Thyroid gland (tissue), 4 donors: ENCODE measurements at regions not wholly inside any gene's neighbourhood (a gene's known extent, or its start where the extent isn't known, plus 50 kb on each side); places are given as distances from the start of the nearest gene placed in this dataset.

Experiments used
- DNase-seq, 2 donors: peaks; one replicate each; pipeline ENCODE4 v3.0.0-alpha.2; 2019
- H3K27ac ChIP-seq, 3 donors: fragments of 200-600 bp; sonication (generic); 1 replicate in 2 of 3; 2 replicates in 1 of 3; pipeline ENCODE4 v1.5.1; 2016 to 2019; ENCODE audit warnings: mild to moderate bottlenecking in 1 of 3, moderate library complexity in 1 of 3
- H3K27me3 ChIP-seq: fragments of 200-600 bp; sonication (generic); one replicate; pipeline ENCODE4 v1.5.1; 2019
- H3K36me3 ChIP-seq, 2 donors: fragments of 200-600 bp; sonication (generic); one replicate each; pipeline ENCODE4 v1.5.1; 2016 to 2019
- H3K4me1 ChIP-seq, 2 donors: fragments of 200-600 bp; sonication (generic); one replicate each; pipeline ENCODE4 v1.5.1; 2017 to 2019
- H3K4me3 ChIP-seq, 3 donors: fragments of 200-600 bp; sonication (generic); replicated peaks in 1 of 3; 1 replicate in 2 of 3; 2 replicates in 1 of 3; pipeline ENCODE4 v1.5.1; 2016; ENCODE audit warnings: mild to moderate bottlenecking in 1 of 3
- H3K9me3 ChIP-seq: fragments of 200-600 bp; sonication (generic); one replicate; pipeline ENCODE4 v1.5.1; 2017
- POLR2A ChIP-seq, 2 donors: fragments of 450-650 bp; IDR thresholded peaks; one replicate each; pipeline ENCODE4 v1.6.1; 2017; ENCODE audit warnings: antibody characterized with exemption in 2 of 2, mild to moderate bottlenecking in 2 of 2, moderate library complexity in 1 of 2
- WGBS, 2 donors: methylation state at CpG; one replicate each; pipeline ENCODE4 v1.1.5; 2017; 5-methylcytosine and 5-hydroxymethylcytosine counted together
- intact Hi-C: fragments of 100-400 bp; cut with DNase I; formaldehyde crosslinking; loops from one replicate; pipeline ENCODE4 v1.15.1; 2023
- TF ChIP-seq, protein P1 (sequence below), 6 experiments: fragments of 200-600 bp in 3 of 6; fragments of 450-650 bp in 3 of 6; sonication (generic) in 3 of 6; IDR thresholded peaks; one replicate each; pipeline ENCODE4 v1.5.1; 2016 to 2019; ENCODE audit warnings: antibody characterized with exemption in 6 of 6, mild to moderate bottlenecking in 2 of 6, inconsistent platforms in 1 of 6, moderate library complexity in 1 of 6

DNA sequence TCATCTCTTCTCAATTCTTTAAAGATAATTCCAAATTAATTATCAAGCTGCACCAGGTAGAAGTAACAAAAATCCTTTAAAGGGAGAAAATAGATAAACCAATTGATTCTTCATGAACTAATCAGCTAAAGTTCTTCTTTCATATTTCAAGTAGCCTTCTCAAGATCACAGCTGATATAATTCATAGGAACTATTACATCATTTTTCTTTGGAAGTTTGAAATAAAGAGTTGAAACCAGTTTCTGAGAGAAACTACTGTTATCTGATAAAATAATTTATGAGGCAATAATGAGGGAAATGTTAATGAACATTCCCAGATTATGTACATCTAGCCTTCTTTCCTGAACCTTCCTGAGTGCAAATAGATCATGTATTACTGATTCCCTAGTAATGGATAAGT is 484.9 kb downstream of the METTL4 start:
- TF ChIP-seq POLR2A (IDR thresholded peaks at IDR 0.05): no peak
- TF ChIP-seq, protein P1, sequence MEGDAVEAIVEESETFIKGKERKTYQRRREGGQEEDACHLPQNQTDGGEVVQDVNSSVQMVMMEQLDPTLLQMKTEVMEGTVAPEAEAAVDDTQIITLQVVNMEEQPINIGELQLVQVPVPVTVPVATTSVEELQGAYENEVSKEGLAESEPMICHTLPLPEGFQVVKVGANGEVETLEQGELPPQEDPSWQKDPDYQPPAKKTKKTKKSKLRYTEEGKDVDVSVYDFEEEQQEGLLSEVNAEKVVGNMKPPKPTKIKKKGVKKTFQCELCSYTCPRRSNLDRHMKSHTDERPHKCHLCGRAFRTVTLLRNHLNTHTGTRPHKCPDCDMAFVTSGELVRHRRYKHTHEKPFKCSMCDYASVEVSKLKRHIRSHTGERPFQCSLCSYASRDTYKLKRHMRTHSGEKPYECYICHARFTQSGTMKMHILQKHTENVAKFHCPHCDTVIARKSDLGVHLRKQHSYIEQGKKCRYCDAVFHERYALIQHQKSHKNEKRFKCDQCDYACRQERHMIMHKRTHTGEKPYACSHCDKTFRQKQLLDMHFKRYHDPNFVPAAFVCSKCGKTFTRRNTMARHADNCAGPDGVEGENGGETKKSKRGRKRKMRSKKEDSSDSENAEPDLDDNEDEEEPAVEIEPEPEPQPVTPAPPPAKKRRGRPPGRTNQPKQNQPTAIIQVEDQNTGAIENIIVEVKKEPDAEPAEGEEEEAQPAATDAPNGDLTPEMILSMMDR (IDR thresholded peaks at IDR 0.05): no peak
- no peak for DNase-seq
- H3K4me1 ChIP-seq: no peaks in the 10 kb centered on the region
- no peaks in the 10 kb centered on the region for H3K27me3 ChIP-seq
- no peak overlapping the region for H3K4me3 ChIP-seq
- H3K27ac ChIP-seq: no peak overlapping the region
- intact Hi-C loops: no loop called here
- no peaks in the 10 kb centered on the region for H3K9me3 ChIP-seq
- H3K36me3 ChIP-seq: no peaks in the 10 kb centered on the region

DNA sequence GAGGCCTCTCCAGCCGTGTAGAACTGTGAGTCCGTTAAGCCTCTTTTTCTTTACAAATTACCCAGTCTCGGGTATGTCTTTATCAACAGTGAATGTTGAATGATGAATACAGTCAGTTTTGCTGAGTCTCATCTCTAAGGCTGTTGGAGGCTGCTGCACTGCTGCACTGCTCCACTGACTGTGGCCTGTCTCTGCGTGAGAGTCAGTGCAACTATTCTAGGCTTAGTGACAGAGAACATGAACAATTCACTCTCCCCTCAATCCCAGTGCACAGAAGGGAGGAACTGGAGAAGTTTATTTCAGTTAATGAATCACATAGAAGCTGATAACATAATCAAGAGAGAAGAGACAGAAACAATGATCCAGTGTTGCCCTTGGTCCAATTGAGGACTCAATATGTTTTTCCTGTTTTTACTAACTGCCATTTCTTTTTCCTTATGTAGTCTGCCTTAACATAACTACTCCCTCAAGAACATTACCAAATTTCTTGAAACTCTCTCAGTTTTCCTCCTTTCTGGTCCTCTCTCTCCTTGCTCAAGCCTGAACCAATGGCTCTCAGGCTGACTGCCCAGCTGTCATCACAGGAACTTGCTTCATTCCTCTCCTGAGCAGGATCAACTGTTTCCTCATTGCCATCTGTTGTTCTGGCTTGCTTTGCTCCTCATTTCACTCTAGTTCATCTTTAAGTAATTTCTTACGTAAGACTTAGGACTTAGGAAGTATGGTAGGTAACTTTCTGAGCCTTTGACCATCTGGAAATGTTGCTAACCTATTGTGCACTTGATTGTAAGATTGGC is 483.2 kb downstream of the METTL4 start:
- Histone ChIP-seq H3K4me3 (no peak overlapping the region), H3K36me3 (no peaks in the 10 kb centered on the region), H3K27me3 (no peaks in the 10 kb centered on the region), H3K4me1 (no peaks in the 10 kb centered on the region), H3K27ac (no peak overlapping the region), H3K9me3 (no peaks in the 10 kb centered on the region)
- WGBS, 2 donors: 88% methylated on average over 5 of the region's 5 CpGs
- intact Hi-C loops: no loop called here
- no peak for TF ChIP-seq POLR2A (IDR thresholded peaks at IDR 0.05)
- TF ChIP-seq, protein P1 (IDR thresholded peaks at IDR 0.05): no peak
- DNase-seq: no peak

DNA sequence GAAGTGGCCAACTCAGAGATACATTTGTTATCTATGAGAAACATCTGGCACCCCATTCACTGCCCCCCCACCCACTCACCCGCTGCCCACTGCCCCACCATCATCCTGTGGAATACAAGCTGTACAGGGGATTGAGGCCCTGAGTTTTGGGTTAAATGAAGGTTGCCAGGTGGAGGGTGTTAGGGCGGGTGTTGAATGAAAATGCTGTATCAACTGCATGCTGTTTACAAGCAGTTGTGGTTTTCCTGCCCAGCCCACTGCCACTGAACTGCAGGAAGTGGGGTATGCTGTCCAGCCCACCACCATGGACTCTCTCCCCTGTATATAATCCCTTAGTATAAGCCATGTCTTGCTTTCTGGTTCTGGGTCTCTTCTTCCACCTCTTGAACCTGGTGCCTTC is 481.9 kb downstream of the METTL4 start:
- WGBS, 2 donors: 14 to 61% methylated on average over 2 of the region's 2 CpGs
- Histone ChIP-seq H3K9me3 (no peaks in the 10 kb centered on the region), H3K36me3 (no peaks in the 10 kb centered on the region), H3K4me3 (no peak overlapping the region), H3K27ac (no peak overlapping the region), H3K4me1 (no peaks in the 10 kb centered on the region), H3K27me3 (no peaks in the 10 kb centered on the region)
- intact Hi-C loops: no loop called here
- no peak for TF ChIP-seq POLR2A (IDR thresholded peaks at IDR 0.05)
- TF ChIP-seq, protein P1 (IDR thresholded peaks at IDR 0.05): no peak
- DNase-seq: no peak

DNA sequence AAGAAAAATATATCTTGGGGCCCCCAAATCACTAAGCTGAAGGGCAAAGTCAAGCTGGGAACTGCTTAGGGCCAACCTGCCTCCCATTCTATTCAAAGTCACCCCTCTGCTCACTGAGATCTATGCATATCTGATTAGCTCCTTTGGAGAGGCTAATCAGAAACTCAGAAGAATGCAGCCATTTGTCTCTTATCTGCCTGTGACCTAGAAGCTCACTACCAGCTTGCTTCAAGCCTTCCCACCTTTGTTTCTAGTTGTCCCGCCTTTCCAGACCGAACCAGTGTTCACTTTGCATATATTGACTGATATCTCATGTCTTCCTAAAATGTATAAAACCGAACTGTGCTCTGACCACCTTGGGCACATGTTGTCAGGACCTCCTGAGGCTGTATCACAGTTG is 479.4 kb downstream of the METTL4 start:
- TF ChIP-seq, protein P1 (IDR thresholded peaks at IDR 0.05): no peak
- no peak for TF ChIP-seq POLR2A (IDR thresholded peaks at IDR 0.05)
- WGBS, 2 donors: 66 to 70% methylated on average over 3 of the region's 3 CpGs
- no peaks in the 10 kb centered on the region for H3K4me1 ChIP-seq

DNA sequence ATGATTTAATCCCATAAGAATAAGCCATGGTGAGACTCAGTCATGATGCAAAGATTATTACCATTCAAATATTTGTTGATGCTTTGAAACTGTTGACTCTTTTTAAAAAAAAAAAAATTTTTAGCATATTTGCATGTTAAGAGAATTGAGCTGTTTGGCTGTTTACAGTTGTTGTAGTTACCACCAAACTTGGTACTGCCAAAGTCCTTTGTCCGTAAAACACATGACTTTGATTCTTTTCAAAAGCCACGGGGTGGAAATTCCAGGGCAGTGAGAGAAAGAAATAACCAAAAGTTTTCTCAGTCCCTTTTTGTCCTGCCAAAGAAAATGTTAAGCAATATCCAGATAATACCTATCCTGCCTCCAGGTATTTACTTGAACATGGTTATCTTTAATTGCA is 474.8 kb downstream of the METTL4 start:
- intact Hi-C loops: no loop called here
- no peak overlapping the region for H3K27ac ChIP-seq
- no peak for TF ChIP-seq POLR2A (IDR thresholded peaks at IDR 0.05)
- TF ChIP-seq, protein P1 (IDR thresholded peaks at IDR 0.05): no peak
- no peak for DNase-seq
- H3K36me3 ChIP-seq: no peaks in the 10 kb centered on the region
- H3K9me3 ChIP-seq: no peaks in the 10 kb centered on the region
- H3K4me3 ChIP-seq: no peak overlapping the region
- no peaks in the 10 kb centered on the region for H3K27me3 ChIP-seq
- H3K4me1 ChIP-seq: no peaks in the 10 kb centered on the region
- WGBS, 2 donors: 74 to 76% methylated on average over 2 of the region's 2 CpGs

More for the DNA sequence above, 479.4 kb downstream of the METTL4 start:
- H3K27me3 ChIP-seq: no peaks in the 10 kb centered on the region
- H3K9me3 ChIP-seq: no peaks in the 10 kb centered on the region
- H3K27ac ChIP-seq: no peak overlapping the region
- DNase-seq: no peak
- H3K36me3 ChIP-seq: no peaks in the 10 kb centered on the region
- H3K4me3 ChIP-seq: no peak overlapping the region
- intact Hi-C loops: no loop called here
